Epithelial cell of esophagus (primary cell): ENCODE measurements at regions not wholly inside any gene's neighbourhood (a gene's known extent, or its start where the extent isn't known, plus 50 kb on each side); places are given as distances from the start of the nearest gene placed in this dataset.

Experiments used
- DNase-seq: peaks from one replicate; pipeline ENCODE4 v3.0.0; 2010; ENCODE audit warnings: low read depth
- H3K4me3 ChIP-seq: 2 replicates; pipeline ENCODE4 v1.5.1; 2011; ENCODE audit warnings: mild to moderate bottlenecking, low read length, control low read depth
- CTCF ChIP-seq: IDR thresholded peaks from 2 replicates; pipeline ENCODE4 v1.5.1; 2011; ENCODE audit warnings: low read depth, mild to moderate bottlenecking, low read length, control low read depth, inconsistent platforms; ENCODE audit not compliant: insufficient read depth; ENCODE audit errors: missing control alignments

- no peak overlapping the region for H3K4me3 ChIP-seq
- no peak for TF ChIP-seq CTCF
- DNase-seq: no peak
These were observed 55.5 kb downstream of the PRR15 start for GRCh38 chr7:29619111-29619510.

- no peak for TF ChIP-seq CTCF
- DNase-seq: no peak
- H3K4me3 ChIP-seq: no peak overlapping the region
These were observed 56.4 kb downstream of the PRR15 start for GRCh38 chr7:29619848-29620555.

GRCh38 chr7:29620556-29620930, 56.9 kb downstream of the PRR15 start:
- H3K4me3 ChIP-seq: no peak overlapping the region
- peak; percentile 36 for DNase-seq
- no peak for TF ChIP-seq CTCF

GRCh38 chr7:29622335-29623265, 59.0 kb downstream of the PRR15 start:
- no peak overlapping the region for H3K4me3 ChIP-seq
- DNase-seq: peak; percentile 97
- TF ChIP-seq CTCF: no peak

GRCh38 chr7:29623973-29624372, 60.3 kb downstream of the PRR15 start:
- H3K4me3 ChIP-seq: no peak overlapping the region
- TF ChIP-seq CTCF: no peak
- peak; percentile 83 for DNase-seq

- TF ChIP-seq CTCF: no peak
- no peak for DNase-seq
- H3K4me3 ChIP-seq: no peak overlapping the region
These were observed 63.1 kb downstream of the PRR15 start for GRCh38 chr7:29626730-29627129.
